Activated CD4-positive, alpha-beta T cell treated with anti-CD3 and anti-CD28 coated beads for 36 hours (primary cell): ENCODE measurements at regions not wholly inside any gene's neighbourhood (a gene's known extent, or its start where the extent isn't known, plus 50 kb on each side); places are given as distances from the start of the nearest gene placed in this dataset.
A peak's percentile ranks its signal among the peaks of the same experiment; 100 is the strongest.
"Not testable (repeated sequence)": the region's sequence is repeated elsewhere in the genome, so short reads cannot be mapped to it uniquely, and the experiment has no call there.

Experiments used
- ATAC-seq: fragments of 200-7000 bp; cut with Tn5 transposase; one replicate; pipeline ENCODE4 v1.10.0; 2021; ENCODE audit warnings: mild to moderate bottlenecking, moderate library complexity
- CTCF ChIA-PET: fragments of 350-600 bp; sonication (Branson Sonifier 250); formaldehyde crosslinking; loops from one replicate; lab custom pipeline; 2021; ENCODE audit warnings: antibody characterized with exemption; lab: Charles Lee
- POLR2A ChIA-PET: fragments of 350-600 bp; sonication (Branson Sonifier 250); formaldehyde crosslinking; loops from one replicate; lab custom pipeline; 2021; ENCODE audit warnings: antibody characterized with exemption, inconsistent platforms; lab: Charles Lee
- DNase-seq: peaks from one replicate; pipeline ENCODE4 v3.0.0-alpha.2; 2020
- H3K27ac Mint-ChIP-seq: one replicate; pipeline ENCODE4 v1.8.0; 2021; ENCODE audit warnings: mixed read lengths
- H3K27me3 Mint-ChIP-seq: one replicate; pipeline ENCODE4 v1.8.0; 2021; ENCODE audit warnings: mixed read lengths
- H3K36me3 Mint-ChIP-seq: one replicate; pipeline ENCODE4 v1.8.0; 2021; ENCODE audit warnings: low read depth, mixed read lengths
- H3K4me1 Mint-ChIP-seq: one replicate; pipeline ENCODE4 v1.8.0; 2021; ENCODE audit warnings: mixed read lengths
- H3K4me3 Mint-ChIP-seq: one replicate; pipeline ENCODE4 v1.8.0; 2021; ENCODE audit warnings: mild to moderate bottlenecking, moderate library complexity, mixed read lengths
- H3K9me3 Mint-ChIP-seq: one replicate; pipeline ENCODE4 v1.8.0; 2021; ENCODE audit warnings: low read depth, mixed read lengths
- intact Hi-C, 2 experiments: fragments of 100-400 bp; cut with DNase I in 1 of 2; cut with micrococcal nuclease in 1 of 2; formaldehyde crosslinking; loops; one replicate each; pipeline versions ENCODE4 v1.14.2 to v1.15.1; 2022 to 2024; cut with DNase I, micrococcal nuclease

- no peak overlapping the region for H3K4me3 Mint-ChIP-seq
- peaks cover 8% of the 10 kb centered on the region for H3K4me1 Mint-ChIP-seq
- ATAC-seq: no peak
Measured at GRCh38 chr14:97802430-97803373, 1005.5 kb downstream of the VRK1 start.

DNA sequence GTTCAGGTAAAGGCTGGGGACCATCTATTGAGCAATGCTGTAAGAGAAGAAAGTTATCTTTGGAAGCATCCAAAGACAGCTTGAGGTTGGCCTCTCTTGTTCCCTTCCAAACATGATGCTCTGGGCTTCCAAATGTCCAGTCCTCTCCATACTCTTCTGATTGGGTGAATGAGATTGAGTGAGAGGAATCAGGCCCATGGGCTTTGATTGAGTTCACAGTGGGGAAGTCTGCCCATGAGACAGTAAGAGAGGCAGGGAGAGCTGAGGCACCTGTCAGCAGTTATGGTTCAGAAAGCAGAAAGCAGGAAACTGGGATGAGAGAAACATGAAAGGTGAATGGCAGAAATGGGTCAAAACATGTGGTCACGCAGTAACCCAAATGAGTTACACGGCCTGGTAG lies 1006.9 kb downstream of the VRK1 start:
- POLR2A ChIA-PET: interaction anchor here (0.6 kb wide), 1 partner anchor 311 kb away, joined by 4 read pairs; no protein-coding TSS in a partner anchor

More at GRCh38 chr14:97802430-97803373, 1005.5 kb downstream of the VRK1 start:
- ChIA-PET POLR2A (no interaction called here), CTCF (no interaction called here)
- Mint-ChIP-seq H3K9me3 (no peaks in the 10 kb centered on the region), H3K36me3 (no peaks in the 10 kb centered on the region), H3K27me3 (no peaks in the 10 kb centered on the region), H3K27ac (no peak overlapping the region)
- no peak for DNase-seq
- intact Hi-C loops: no loop called here

GRCh38 chr14:97806891-97807290 lies 1009.7 kb downstream of the VRK1 start:
- Mint-ChIP-seq H3K4me1 (no peaks in the 10 kb centered on the region), H3K36me3 (no peaks in the 10 kb centered on the region), H3K4me3 (no peak overlapping the region), H3K27ac (no peak overlapping the region), H3K27me3 (no peaks in the 10 kb centered on the region), H3K9me3 (no peaks in the 10 kb centered on the region)
- ChIA-PET CTCF (no interaction called here), POLR2A (no interaction called here)
- ATAC-seq: no peak
- intact Hi-C loops: no loop called here
- no peak for DNase-seq

More for the DNA sequence above, 1006.9 kb downstream of the VRK1 start:
- Mint-ChIP-seq H3K4me1 (no peaks in the 10 kb centered on the region), H3K27ac (no peak overlapping the region), H3K36me3 (no peaks in the 10 kb centered on the region), H3K4me3 (no peak overlapping the region), H3K27me3 (no peaks in the 10 kb centered on the region), H3K9me3 (no peaks in the 10 kb centered on the region)
- CTCF ChIA-PET: no interaction called here
- intact Hi-C loops: no loop called here
- DNase-seq (no peak), ATAC-seq (no peak)

DNA sequence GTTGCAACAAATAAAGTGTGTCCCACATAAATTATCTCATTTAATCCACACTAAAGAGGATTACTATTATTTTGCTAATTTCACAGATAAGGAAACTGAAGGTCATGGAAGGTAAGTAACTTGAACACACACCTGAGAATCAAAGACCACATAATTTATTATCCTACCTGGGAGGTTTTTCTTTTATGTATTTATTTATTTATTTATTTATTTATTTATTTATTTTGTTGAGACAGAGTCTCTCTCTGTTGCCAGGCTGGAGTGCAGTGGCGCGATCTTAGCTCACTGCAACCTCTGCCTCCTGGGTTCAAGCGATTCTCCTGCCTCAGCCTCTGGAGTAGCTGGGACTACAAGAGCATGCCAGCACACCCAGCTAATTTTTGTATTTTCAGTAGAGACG lies 1011.4 kb downstream of the VRK1 start:
- CTCF ChIA-PET, H3K27ac Mint-ChIP-seq, POLR2A ChIA-PET, H3K9me3 Mint-ChIP-seq, H3K4me1 Mint-ChIP-seq, DNase-seq, H3K27me3 Mint-ChIP-seq, H3K36me3 Mint-ChIP-seq, ATAC-seq, intact Hi-C loops, H3K4me3 Mint-ChIP-seq: not testable (repeated sequence)

DNA sequence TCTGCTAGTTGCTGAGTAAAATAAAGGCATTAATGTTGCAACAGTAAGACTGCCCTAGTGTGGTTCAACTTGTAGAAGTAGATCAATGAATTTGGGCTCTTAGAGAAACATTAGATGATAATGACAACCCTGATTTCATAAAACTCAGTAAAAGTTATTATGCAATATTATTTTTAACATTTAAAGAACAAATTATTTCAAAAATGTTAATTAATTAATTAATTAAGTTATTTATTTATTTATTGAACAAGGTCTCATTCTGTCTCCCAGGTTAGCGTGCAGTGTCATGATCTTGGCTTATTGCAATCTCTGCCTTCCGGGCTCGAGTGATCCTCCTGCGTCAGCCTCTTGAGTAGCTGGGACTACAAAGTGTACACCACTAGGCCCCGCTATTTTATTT lies 1016.4 kb downstream of the VRK1 start:
- Mint-ChIP-seq H3K9me3 (no peaks in the 10 kb centered on the region), H3K36me3 (no peaks in the 10 kb centered on the region), H3K27me3 (no peaks in the 10 kb centered on the region), H3K4me1 (no peaks in the 10 kb centered on the region), H3K4me3 (no peak overlapping the region), H3K27ac (no peak overlapping the region)
- intact Hi-C loops: no loop called here
- ChIA-PET CTCF (no interaction called here), POLR2A (no interaction called here)
- no peak for DNase-seq
- ATAC-seq: no peak

GRCh38 chr14:97820781-97821180 lies 1023.6 kb downstream of the VRK1 start:
- H3K36me3 Mint-ChIP-seq: peaks cover 3% of the 10 kb centered on the region

DNA sequence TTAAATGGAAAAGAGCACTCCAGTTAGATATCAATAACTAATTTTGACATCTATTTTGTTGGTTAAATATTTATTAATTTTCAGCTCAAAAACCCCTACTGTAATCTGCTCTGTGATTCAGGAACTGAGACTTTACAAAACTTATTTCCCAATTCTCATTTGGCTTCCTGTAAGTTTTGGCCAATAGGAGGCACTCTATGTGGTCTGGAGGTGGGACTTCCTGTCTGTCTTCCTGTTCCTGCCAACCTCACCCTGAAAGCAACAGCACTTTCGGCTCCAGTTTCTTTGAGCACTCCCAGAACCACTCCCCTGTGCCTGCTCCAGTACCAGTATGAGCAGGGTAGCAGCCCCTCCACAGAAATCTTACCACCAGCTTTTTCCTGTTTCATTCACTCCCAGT lies 1027.0 kb downstream of the VRK1 start:
- Mint-ChIP-seq H3K27ac (peak overlapping the region; percentile 6), H3K4me1 (peaks cover 9% of the 10 kb centered on the region), H3K27me3 (no peaks in the 10 kb centered on the region), H3K4me3 (no peak overlapping the region), H3K9me3 (peaks cover 4% of the 10 kb centered on the region), H3K36me3 (peaks cover 3% of the 10 kb centered on the region)
- ChIA-PET CTCF (no interaction called here), POLR2A (no interaction called here)
- ATAC-seq (no peak), DNase-seq (peak; percentile 11)
- intact Hi-C loops: no loop called here

More at GRCh38 chr14:97820781-97821180, 1023.6 kb downstream of the VRK1 start:
- intact Hi-C loops: no loop called here
- H3K9me3 Mint-ChIP-seq: peaks cover 4% of the 10 kb centered on the region
- H3K4me3 Mint-ChIP-seq: no peak overlapping the region
- peaks cover 9% of the 10 kb centered on the region for H3K4me1 Mint-ChIP-seq
- ChIA-PET CTCF (interaction anchor here (0.7 kb wide), 1 partner anchor 19 kb away, joined by 4 read pairs; no protein-coding TSS in a partner anchor), POLR2A (no interaction called here)
- DNase-seq (no peak), ATAC-seq (no peak)
- no peak overlapping the region for H3K27ac Mint-ChIP-seq
- H3K27me3 Mint-ChIP-seq: no peaks in the 10 kb centered on the region

- Mint-ChIP-seq H3K27ac (no peak overlapping the region), H3K27me3 (no peaks in the 10 kb centered on the region), H3K4me3 (no peak overlapping the region), H3K9me3 (peaks cover 3% of the 10 kb centered on the region), H3K4me1 (peaks cover 3% of the 10 kb centered on the region), H3K36me3 (peaks cover 3% of the 10 kb centered on the region)
- ATAC-seq (no peak), DNase-seq (no peak)
- CTCF ChIA-PET: no interaction called here
- POLR2A ChIA-PET: no interaction called here
- intact Hi-C loops: no loop called here
Measured at GRCh38 chr14:97827746-97828145, 1030.6 kb downstream of the VRK1 start.

DNA sequence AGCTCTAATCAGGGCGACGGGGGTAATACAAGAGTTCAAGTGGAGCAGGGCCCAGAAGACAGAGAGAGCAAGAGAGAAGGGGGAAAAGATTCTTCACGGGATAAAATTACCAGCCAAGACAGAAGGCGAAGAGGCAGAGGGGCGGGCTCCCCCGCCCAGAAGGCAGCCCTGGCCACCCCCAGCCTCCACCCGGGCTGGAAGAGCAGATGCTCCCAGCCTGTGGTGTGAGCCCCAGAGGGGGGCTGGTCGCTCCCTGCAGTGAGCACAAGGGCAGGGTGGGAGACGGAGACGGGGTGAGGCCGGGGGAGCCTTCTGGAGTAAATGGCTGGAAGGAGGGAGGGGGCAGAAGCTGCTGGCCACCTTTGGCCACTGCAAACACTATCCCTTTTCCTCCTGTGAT lies 1035.6 kb downstream of the VRK1 start:
- ChIA-PET POLR2A (no interaction called here), CTCF (no interaction called here)
- H3K27me3 Mint-ChIP-seq: no peaks in the 10 kb centered on the region
- DNase-seq (no peak), ATAC-seq (no peak)
- no peak overlapping the region for H3K27ac Mint-ChIP-seq
- no peak overlapping the region for H3K4me3 Mint-ChIP-seq
- H3K9me3 Mint-ChIP-seq: no peaks in the 10 kb centered on the region
- no peaks in the 10 kb centered on the region for H3K4me1 Mint-ChIP-seq
- no peaks in the 10 kb centered on the region for H3K36me3 Mint-ChIP-seq
- intact Hi-C loops: no loop called here

DNA sequence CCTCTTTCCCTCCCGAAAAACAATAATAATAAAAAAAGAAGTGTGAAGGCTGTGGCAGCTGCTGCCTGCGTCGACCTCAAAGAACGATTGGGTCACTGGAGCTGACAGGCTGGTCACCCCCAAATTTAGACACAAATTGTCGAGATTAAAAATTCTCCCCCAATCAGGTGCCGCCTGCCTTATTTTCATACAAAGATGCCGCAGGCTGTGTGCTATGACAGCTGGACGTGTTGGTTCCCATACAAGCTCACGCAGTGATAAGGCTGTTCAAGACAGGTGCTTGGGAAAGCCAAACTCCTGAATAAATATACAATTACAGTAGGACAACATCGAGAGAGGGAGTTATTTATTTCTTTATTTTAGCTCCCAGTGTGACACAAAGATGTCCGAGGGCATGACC lies 1041.8 kb downstream of the VRK1 start:
- no peak overlapping the region for H3K27ac Mint-ChIP-seq
- ChIA-PET POLR2A (no interaction called here), CTCF (no interaction called here)
- intact Hi-C loops: no loop called here
- no peak for ATAC-seq
- H3K9me3 Mint-ChIP-seq: no peaks in the 10 kb centered on the region
- no peaks in the 10 kb centered on the region for H3K27me3 Mint-ChIP-seq
- H3K4me1 Mint-ChIP-seq: peaks cover 4% of the 10 kb centered on the region
- H3K4me3 Mint-ChIP-seq: no peak overlapping the region
- H3K36me3 Mint-ChIP-seq: no peaks in the 10 kb centered on the region
- no peak for DNase-seq

- H3K27me3 Mint-ChIP-seq: no peaks in the 10 kb centered on the region
- ChIA-PET POLR2A (interaction anchor here (0.7 kb wide), 1 partner anchor 83 kb away, joined by 4 read pairs; no protein-coding TSS in a partner anchor), CTCF (interaction anchor here (0.6 kb wide), 1 partner anchor 1375 kb away, joined by 3 read pairs; no protein-coding TSS in a partner anchor)
- no peaks in the 10 kb centered on the region for H3K9me3 Mint-ChIP-seq
- H3K27ac Mint-ChIP-seq: no peak overlapping the region
- intact Hi-C loops: no loop called here
- no peak for DNase-seq
- H3K36me3 Mint-ChIP-seq: no peaks in the 10 kb centered on the region
- no peak overlapping the region for H3K4me3 Mint-ChIP-seq
- peaks cover 4% of the 10 kb centered on the region for H3K4me1 Mint-ChIP-seq
- no peak for ATAC-seq
Measured at GRCh38 chr14:97840159-97840558, 1043.0 kb downstream of the VRK1 start.

DNA sequence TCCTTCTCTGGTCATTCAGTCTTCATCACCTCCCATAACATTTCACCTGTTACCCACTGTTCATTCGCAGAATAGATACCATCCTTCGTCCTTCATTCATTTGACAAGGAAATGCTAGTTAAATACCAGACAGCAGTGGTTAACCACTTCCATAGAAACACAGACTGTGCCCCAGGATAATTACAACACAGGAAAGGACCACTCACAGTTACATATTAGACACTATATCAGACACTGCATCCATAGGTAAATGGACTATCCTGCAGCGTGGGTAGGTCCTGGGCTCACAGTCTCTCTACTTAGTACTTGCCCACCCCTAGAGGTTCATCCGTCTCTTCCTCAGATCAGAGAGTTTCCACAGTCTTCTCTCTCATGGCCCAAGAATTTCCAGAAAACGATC lies 1044.6 kb downstream of the VRK1 start:
- intact Hi-C loops: no loop called here
- ChIA-PET POLR2A (no interaction called here), CTCF (no interaction called here)
- Mint-ChIP-seq H3K27ac (no peak overlapping the region), H3K36me3 (no peaks in the 10 kb centered on the region), H3K4me1 (peaks cover 4% of the 10 kb centered on the region), H3K4me3 (no peak overlapping the region), H3K27me3 (no peaks in the 10 kb centered on the region), H3K9me3 (no peaks in the 10 kb centered on the region)
- ATAC-seq (no peak), DNase-seq (no peak)
